Right lobe of liver (tissue), 6 donors: ENCODE measurements at regions not wholly inside any gene's neighbourhood (a gene's known extent, or its start where the extent isn't known, plus 50 kb on each side); places are given as distances from the start of the nearest gene placed in this dataset.
"Not testable (repeated sequence)": the region's sequence is repeated elsewhere in the genome, so short reads cannot be mapped to it uniquely, and the experiment has no call there.

ENCODE experiments used
- ATAC-seq, 4 donors: fragments of 200-7000 bp; cut with Tn5 transposase; one replicate each; pipeline ENCODE4 v1.9.1; 2020; ENCODE audit warnings: mild to moderate bottlenecking in 4 of 4, moderate library complexity in 4 of 4
- DNase-seq, 3 donors: peaks; one replicate each; pipeline ENCODE4 v3.0.0-alpha.2; 2020
- H3K27ac ChIP-seq, 3 donors: fragments of 200-600 bp; one replicate each; pipeline ENCODE4 v1.8.0; 2022
- H3K27me3 ChIP-seq, 2 donors: fragments of 200-600 bp; one replicate each; pipeline ENCODE4 v1.8.0; 2022
- H3K36me3 ChIP-seq, 4 donors: fragments of 200-600 bp; sonication (generic) in 1 of 4; one replicate each; pipeline versions ENCODE4 v1.5.1 to v1.8.0; 2017 to 2022; ENCODE audit warnings: control low read depth in 1 of 4
- H3K4me1 ChIP-seq, 4 donors: fragments of 200-600 bp; sonication (generic) in 1 of 4; one replicate each; pipeline versions ENCODE4 v1.5.1 to v1.8.0; 2017 to 2022; ENCODE audit warnings: control low read depth in 1 of 4
- H3K4me3 ChIP-seq, 3 donors: fragments of 200-600 bp; one replicate each; pipeline ENCODE4 v1.8.0; 2022
- H3K9me3 ChIP-seq, 4 donors: fragments of 200-600 bp; sonication (generic) in 1 of 4; one replicate each; pipeline versions ENCODE4 v1.5.1 to v1.8.0; 2017 to 2022; ENCODE audit warnings: control low read depth in 1 of 4
- POLR2A ChIP-seq: fragments of 450-650 bp; IDR thresholded peaks from one replicate; pipeline ENCODE4 v1.6.1; 2017; ENCODE audit warnings: antibody characterized with exemption, mild to moderate bottlenecking
- WGBS: methylation state at CpG from one replicate; pipeline ENCODE4 v1.1.6; 2018; ENCODE audit warnings: low coverage, low lambda C conversion rate; ENCODE audit not compliant: insufficient coverage; ENCODE audit errors: missing lambda C conversion rate; 5-methylcytosine and 5-hydroxymethylcytosine counted together
- intact Hi-C, 2 donors: fragments of 100-400 bp; cut with DNase I; formaldehyde crosslinking; loops; one replicate each; pipeline versions ENCODE4 v1.11.2 to v1.14.1; 2022
- TF ChIP-seq, protein P1 (sequence below), 4 donors: fragments of 200-600 bp in 3 of 4; fragments of 450-650 bp in 1 of 4; IDR thresholded peaks; one replicate each; pipeline versions ENCODE4 v1.5.1 to v1.8.0; 2016 to 2022; ENCODE audit warnings: antibody characterized with exemption in 4 of 4, mild to moderate bottlenecking in 2 of 4
- donor health status: DM: no; HTN: yes; CAD: no.
- donor health status: DM: no; HTN: no; CAD: no.
- donor health status: DM: no; HTN: no; CAD: no.
- donor health status: DM: no; HTN: yes; CAD: no.
- donor health status: DM: no; HTN: yes; CAD: no.

GRCh38 chr14:43356382-43356781 is 1150.7 kb downstream of the FSCB start:
- Histone ChIP-seq H3K9me3 (no peaks in the 10 kb centered on the region), H3K36me3 (no peaks in the 10 kb centered on the region), H3K4me1 (no peaks in the 10 kb centered on the region), H3K4me3 (no peak overlapping the region), H3K27me3 (no peaks in the 10 kb centered on the region), H3K27ac (no peak overlapping the region)
- no peak for ATAC-seq
- 45% methylated on average over 1 of the region's 1 CpG for WGBS
- no peak for DNase-seq
- intact Hi-C loops: no loop called here
- TF ChIP-seq, protein P1, sequence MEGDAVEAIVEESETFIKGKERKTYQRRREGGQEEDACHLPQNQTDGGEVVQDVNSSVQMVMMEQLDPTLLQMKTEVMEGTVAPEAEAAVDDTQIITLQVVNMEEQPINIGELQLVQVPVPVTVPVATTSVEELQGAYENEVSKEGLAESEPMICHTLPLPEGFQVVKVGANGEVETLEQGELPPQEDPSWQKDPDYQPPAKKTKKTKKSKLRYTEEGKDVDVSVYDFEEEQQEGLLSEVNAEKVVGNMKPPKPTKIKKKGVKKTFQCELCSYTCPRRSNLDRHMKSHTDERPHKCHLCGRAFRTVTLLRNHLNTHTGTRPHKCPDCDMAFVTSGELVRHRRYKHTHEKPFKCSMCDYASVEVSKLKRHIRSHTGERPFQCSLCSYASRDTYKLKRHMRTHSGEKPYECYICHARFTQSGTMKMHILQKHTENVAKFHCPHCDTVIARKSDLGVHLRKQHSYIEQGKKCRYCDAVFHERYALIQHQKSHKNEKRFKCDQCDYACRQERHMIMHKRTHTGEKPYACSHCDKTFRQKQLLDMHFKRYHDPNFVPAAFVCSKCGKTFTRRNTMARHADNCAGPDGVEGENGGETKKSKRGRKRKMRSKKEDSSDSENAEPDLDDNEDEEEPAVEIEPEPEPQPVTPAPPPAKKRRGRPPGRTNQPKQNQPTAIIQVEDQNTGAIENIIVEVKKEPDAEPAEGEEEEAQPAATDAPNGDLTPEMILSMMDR (IDR thresholded peaks at IDR 0.05): no peak
- no peak for TF ChIP-seq POLR2A

GRCh38 chr14:43341921-43342320 is 1165.2 kb downstream of the FSCB start:
- intact Hi-C loops: no loop called here
- H3K27me3 ChIP-seq: no peaks in the 10 kb centered on the region
- TF ChIP-seq, protein P1 (IDR thresholded peaks at IDR 0.05): no peak
- TF ChIP-seq POLR2A: no peak
- no peaks in the 10 kb centered on the region for H3K36me3 ChIP-seq
- DNase-seq: no peak
- H3K4me1 ChIP-seq: no peaks in the 10 kb centered on the region
- no peak overlapping the region for H3K27ac ChIP-seq
- no peaks in the 10 kb centered on the region for H3K9me3 ChIP-seq
- WGBS: no CpG with 5 or more reads among the region's 3 CpGs
- H3K4me3 ChIP-seq: no peak overlapping the region
- no peak for ATAC-seq

GRCh38 chr14:43338713-43339112 is 1168.4 kb downstream of the FSCB start:
- TF ChIP-seq, protein P1 (IDR thresholded peaks at IDR 0.05): no peak
- no peak for TF ChIP-seq POLR2A
- no peaks in the 10 kb centered on the region for H3K36me3 ChIP-seq
- H3K4me3 ChIP-seq: no peak overlapping the region
- no peak overlapping the region for H3K27ac ChIP-seq
- ATAC-seq (no peak), DNase-seq (no peak)
- intact Hi-C loops: no loop called here
- 14% methylated on average over 1 of the region's 1 CpG for WGBS
- H3K27me3 ChIP-seq: no peaks in the 10 kb centered on the region
- no peaks in the 10 kb centered on the region for H3K9me3 ChIP-seq
- no peaks in the 10 kb centered on the region for H3K4me1 ChIP-seq

GRCh38 chr14:43336351-43336750 is 1170.7 kb downstream of the FSCB start:
- WGBS: 30% methylated on average over 2 of the region's 2 CpGs
- H3K4me3 ChIP-seq: no peak overlapping the region
- ATAC-seq (no peak), DNase-seq (no peak)
- H3K27ac ChIP-seq: no peak overlapping the region
- no peaks in the 10 kb centered on the region for H3K9me3 ChIP-seq
- intact Hi-C loops: no loop called here
- H3K27me3 ChIP-seq: no peaks in the 10 kb centered on the region
- H3K4me1 ChIP-seq: no peaks in the 10 kb centered on the region
- TF ChIP-seq POLR2A: no peak
- TF ChIP-seq, protein P1 (IDR thresholded peaks at IDR 0.05): no peak
- H3K36me3 ChIP-seq: no peaks in the 10 kb centered on the region

DNA sequence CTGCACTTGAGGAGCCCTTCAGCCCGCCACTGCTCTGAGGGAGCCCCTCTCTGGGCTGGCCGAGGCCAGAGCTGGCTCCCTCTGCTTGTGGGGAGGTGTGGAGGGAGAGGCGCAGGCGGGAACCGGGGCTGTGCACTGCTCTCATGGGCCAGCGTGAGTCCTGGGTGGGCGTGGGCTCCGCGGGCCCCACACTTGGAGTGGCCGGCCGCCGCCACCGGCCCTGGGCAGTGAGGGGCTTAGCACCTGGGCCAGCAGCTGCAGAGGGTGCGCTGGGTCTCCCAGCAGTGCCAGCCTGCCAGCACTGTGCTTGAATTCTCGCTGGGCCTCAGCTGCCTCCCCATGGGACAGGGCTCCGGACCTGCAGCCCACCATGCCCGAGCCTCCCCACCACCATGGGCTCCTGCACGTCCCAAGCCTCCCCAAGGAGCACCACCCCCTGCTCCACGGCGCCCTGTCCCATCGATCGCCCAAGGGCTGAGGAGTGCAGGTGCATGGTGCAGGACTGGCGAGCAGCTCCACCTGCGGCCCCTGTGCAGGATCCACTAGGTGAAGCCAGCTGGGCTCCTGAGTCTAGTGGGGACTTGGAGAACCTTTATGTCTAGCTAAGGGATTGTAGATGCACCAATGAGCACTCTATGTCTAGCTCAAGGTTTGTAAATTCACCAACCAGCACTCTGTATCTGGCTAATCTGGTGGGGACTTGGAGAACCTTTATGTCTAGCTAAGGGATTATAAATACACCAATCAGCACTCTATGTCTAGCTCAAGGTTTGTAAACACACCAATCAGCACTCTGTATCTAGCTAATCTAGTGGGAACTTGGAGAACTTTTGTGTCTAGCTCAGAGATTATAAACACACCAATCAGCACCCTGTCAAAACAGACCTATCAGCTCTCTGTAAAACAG is 1180.3 kb downstream of the FSCB start:
- WGBS: no CpG with 5 or more reads among the region's 24 CpGs
- H3K27me3 ChIP-seq, intact Hi-C loops, H3K36me3 ChIP-seq, DNase-seq, H3K4me3 ChIP-seq, ATAC-seq, H3K4me1 ChIP-seq, H3K9me3 ChIP-seq, H3K27ac ChIP-seq: not testable (repeated sequence)
